ENCODE measurements at regions not wholly inside any gene's neighbourhood (a gene's known extent, or its start where the extent isn't known, plus 50 kb on each side); places are given as distances from the start of the nearest gene placed in this dataset.

- TF ChIP-seq, protein P1, sequence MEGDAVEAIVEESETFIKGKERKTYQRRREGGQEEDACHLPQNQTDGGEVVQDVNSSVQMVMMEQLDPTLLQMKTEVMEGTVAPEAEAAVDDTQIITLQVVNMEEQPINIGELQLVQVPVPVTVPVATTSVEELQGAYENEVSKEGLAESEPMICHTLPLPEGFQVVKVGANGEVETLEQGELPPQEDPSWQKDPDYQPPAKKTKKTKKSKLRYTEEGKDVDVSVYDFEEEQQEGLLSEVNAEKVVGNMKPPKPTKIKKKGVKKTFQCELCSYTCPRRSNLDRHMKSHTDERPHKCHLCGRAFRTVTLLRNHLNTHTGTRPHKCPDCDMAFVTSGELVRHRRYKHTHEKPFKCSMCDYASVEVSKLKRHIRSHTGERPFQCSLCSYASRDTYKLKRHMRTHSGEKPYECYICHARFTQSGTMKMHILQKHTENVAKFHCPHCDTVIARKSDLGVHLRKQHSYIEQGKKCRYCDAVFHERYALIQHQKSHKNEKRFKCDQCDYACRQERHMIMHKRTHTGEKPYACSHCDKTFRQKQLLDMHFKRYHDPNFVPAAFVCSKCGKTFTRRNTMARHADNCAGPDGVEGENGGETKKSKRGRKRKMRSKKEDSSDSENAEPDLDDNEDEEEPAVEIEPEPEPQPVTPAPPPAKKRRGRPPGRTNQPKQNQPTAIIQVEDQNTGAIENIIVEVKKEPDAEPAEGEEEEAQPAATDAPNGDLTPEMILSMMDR (IDR thresholded peaks at IDR 0.05; ENCODE audit: unreplicated experiment) = no peak
- Mint-ChIP-seq H3K9me3 (ENCODE audit: unreplicated experiment) (no peaks in the 10 kb centered on the region), H3K27ac (ENCODE audit: unreplicated experiment) (no peak overlapping the region), H3K4me3 (ENCODE audit: unreplicated experiment) (no peak overlapping the region), H3K27me3 (ENCODE audit: unreplicated experiment) (peaks cover 3% of the 10 kb centered on the region), H3K36me3 (ENCODE audit: low read depth, unreplicated experiment) (peaks cover 4% of the 10 kb centered on the region), H3K4me1 (ENCODE audit: unreplicated experiment) (peaks cover 8% of the 10 kb centered on the region)
- no peak for DNase-seq (ENCODE audit: low spot score)
Observed at GRCh38 chr5:133827830-133828229, 140.6 kb downstream of the C5orf15 start.

DNA sequence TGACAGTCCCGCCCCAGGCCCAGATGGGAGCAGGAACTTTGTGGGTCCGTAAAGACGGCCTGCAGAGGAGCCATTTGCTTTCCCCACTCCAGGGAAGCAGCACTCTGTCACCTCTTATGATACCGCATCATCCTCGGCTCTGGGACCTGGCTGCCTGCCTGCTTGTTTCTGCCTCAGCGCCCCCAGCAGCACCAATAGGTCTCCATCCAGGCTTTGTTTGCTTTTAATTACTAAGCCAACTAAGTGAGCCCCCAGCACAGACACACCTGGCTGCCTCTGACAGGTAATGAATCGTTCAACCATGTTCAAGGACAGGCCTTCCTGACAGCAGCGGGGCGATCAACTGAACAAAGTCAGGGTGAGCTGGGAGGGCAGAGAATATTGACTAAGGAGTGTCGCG lies 141.4 kb downstream of the C5orf15 start:
- DNase-seq (ENCODE audit: low spot score) = no peak
- no peak overlapping the region for H3K27ac Mint-ChIP-seq (ENCODE audit: unreplicated experiment)
- no peaks in the 10 kb centered on the region for H3K9me3 Mint-ChIP-seq (ENCODE audit: unreplicated experiment)
- no peak overlapping the region for H3K4me3 Mint-ChIP-seq (ENCODE audit: unreplicated experiment)
- H3K4me1 Mint-ChIP-seq (ENCODE audit: unreplicated experiment) = peaks cover 6% of the 10 kb centered on the region
- H3K27me3 Mint-ChIP-seq (ENCODE audit: unreplicated experiment) = peaks cover 4% of the 10 kb centered on the region
- TF ChIP-seq, protein P1 (IDR thresholded peaks at IDR 0.05; ENCODE audit: unreplicated experiment) = no peak
- peaks cover 4% of the 10 kb centered on the region for H3K36me3 Mint-ChIP-seq (ENCODE audit: low read depth, unreplicated experiment)

GRCh38 chr5:133825631-133826289 lies 142.7 kb downstream of the C5orf15 start:
- DNase-seq (ENCODE audit: low spot score) = no peak
- H3K27me3 Mint-ChIP-seq (ENCODE audit: unreplicated experiment) = peaks cover 4% of the 10 kb centered on the region
- H3K4me1 Mint-ChIP-seq (ENCODE audit: unreplicated experiment) = no peaks in the 10 kb centered on the region
- no peaks in the 10 kb centered on the region for H3K9me3 Mint-ChIP-seq (ENCODE audit: unreplicated experiment)
- H3K4me3 Mint-ChIP-seq (ENCODE audit: unreplicated experiment) = no peak overlapping the region
- TF ChIP-seq, protein P1 (IDR thresholded peaks at IDR 0.05; ENCODE audit: unreplicated experiment) = no peak
- peaks cover 4% of the 10 kb centered on the region for H3K36me3 Mint-ChIP-seq (ENCODE audit: low read depth, unreplicated experiment)
- H3K27ac Mint-ChIP-seq (ENCODE audit: unreplicated experiment) = no peak overlapping the region

GRCh38 chr5:133824661-133825254 lies 143.7 kb downstream of the C5orf15 start:
- Mint-ChIP-seq H3K4me1 (ENCODE audit: unreplicated experiment) (no peaks in the 10 kb centered on the region), H3K9me3 (ENCODE audit: unreplicated experiment) (no peaks in the 10 kb centered on the region), H3K36me3 (ENCODE audit: low read depth, unreplicated experiment) (peaks cover 4% of the 10 kb centered on the region), H3K27ac (ENCODE audit: unreplicated experiment) (no peak overlapping the region), H3K4me3 (ENCODE audit: unreplicated experiment) (no peak overlapping the region), H3K27me3 (ENCODE audit: unreplicated experiment) (peaks cover 6% of the 10 kb centered on the region)
- DNase-seq (ENCODE audit: low spot score) = no peak
- TF ChIP-seq, protein P1 (IDR thresholded peaks at IDR 0.05; ENCODE audit: unreplicated experiment) = no peak

DNA sequence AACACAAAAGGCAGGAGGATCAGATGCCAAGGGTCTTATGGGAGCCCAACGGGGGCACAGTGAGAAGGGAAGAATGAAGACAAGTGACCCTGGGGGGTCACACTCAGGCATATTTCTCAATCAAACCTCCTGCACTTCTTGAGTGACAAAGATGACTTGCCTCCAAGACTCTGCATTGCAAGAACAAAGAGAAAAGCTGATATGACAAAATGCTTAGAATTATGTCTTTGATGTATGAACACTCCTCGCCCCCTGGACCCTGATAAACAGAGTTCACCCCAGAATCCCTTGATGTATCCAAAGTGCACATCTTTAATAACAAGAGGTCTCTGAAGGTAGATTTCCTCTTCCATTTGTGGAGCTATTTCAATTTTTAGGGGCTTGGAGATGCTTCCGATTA lies 146.5 kb downstream of the C5orf15 start:
- Mint-ChIP-seq H3K27ac (ENCODE audit: unreplicated experiment) (no peak overlapping the region), H3K4me1 (ENCODE audit: unreplicated experiment) (no peaks in the 10 kb centered on the region), H3K9me3 (ENCODE audit: unreplicated experiment) (no peaks in the 10 kb centered on the region), H3K36me3 (ENCODE audit: low read depth, unreplicated experiment) (peaks cover 4% of the 10 kb centered on the region), H3K4me3 (ENCODE audit: unreplicated experiment) (no peak overlapping the region), H3K27me3 (ENCODE audit: unreplicated experiment) (peaks cover 3% of the 10 kb centered on the region)
- TF ChIP-seq, protein P1 (IDR thresholded peaks at IDR 0.05; ENCODE audit: unreplicated experiment) = no peak
- DNase-seq (ENCODE audit: low spot score) = no peak
